Non-pigmented ciliary epithelial cell (primary cell): ENCODE measurements at regions not wholly inside any gene's neighbourhood (a gene's known extent, or its start where the extent isn't known, plus 50 kb on each side); places are given as distances from the start of the nearest gene placed in this dataset.
"Not testable (repeated sequence)": the region's sequence is repeated elsewhere in the genome, so short reads cannot be mapped to it uniquely, and the experiment has no call there.

ENCODE experiments used
- DNase-seq: peaks from one replicate; pipeline ENCODE4 v3.0.0-alpha.2; 2010; ENCODE audit warnings: low read depth

- no peak for DNase-seq
Observed at GRCh38 chr1:190835658-190836057, 358.0 kb upstream of the BRINP3 start.

- not testable (repeated sequence) for DNase-seq
Observed at GRCh38 chr1:190837200-190837599, 359.5 kb upstream of the BRINP3 start.

GRCh38 chr1:190837888-190838287 lies 360.2 kb upstream of the BRINP3 start:
- no peak for DNase-seq

- no peak for DNase-seq
Observed at GRCh38 chr1:190847166-190847565, 369.5 kb upstream of the BRINP3 start.

GRCh38 chr1:190849346-190849745 lies 371.7 kb upstream of the BRINP3 start:
- no peak for DNase-seq

GRCh38 chr1:190852611-190853010 lies 374.9 kb upstream of the BRINP3 start:
- DNase-seq, result no peak

GRCh38 chr1:190858140-190858539 lies 380.5 kb upstream of the BRINP3 start:
- no peak for DNase-seq

GRCh38 chr1:190864013-190864641 lies 386.5 kb upstream of the BRINP3 start:
- DNase-seq, result no peak

GRCh38 chr1:190880352-190880751 lies 402.7 kb upstream of the BRINP3 start:
- DNase-seq, result no peak

- DNase-seq, result no peak
Observed at GRCh38 chr1:190881064-190881463, 403.4 kb upstream of the BRINP3 start.

- DNase-seq, result no peak
Observed at GRCh38 chr1:190897233-190897632, 419.6 kb upstream of the BRINP3 start.

- DNase-seq, result peak; percentile 41
Observed at GRCh38 chr1:190904091-190904695, 426.5 kb upstream of the BRINP3 start.

GRCh38 chr1:190906206-190906725 lies 428.6 kb upstream of the BRINP3 start:
- DNase-seq, result no peak

GRCh38 chr1:190908246-190908645 lies 430.6 kb upstream of the BRINP3 start:
- DNase-seq, result no peak

- DNase-seq, result no peak
Observed at GRCh38 chr1:190908691-190909090, 431.0 kb upstream of the BRINP3 start.

GRCh38 chr1:190935925-190936324 lies 458.3 kb upstream of the BRINP3 start:
- no peak for DNase-seq

GRCh38 chr1:190936337-190936736 lies 458.7 kb upstream of the BRINP3 start:
- no peak for DNase-seq

- no peak for DNase-seq
Observed at GRCh38 chr1:190940951-190941350, 463.3 kb upstream of the BRINP3 start.

- no peak for DNase-seq
Observed at GRCh38 chr1:190942475-190942874, 464.8 kb upstream of the BRINP3 start.

- DNase-seq, result not testable (repeated sequence)
Observed at GRCh38 chr1:190943722-190944121, 466.1 kb upstream of the BRINP3 start.

GRCh38 chr1:190949939-190950338 lies 472.3 kb upstream of the BRINP3 start:
- DNase-seq, result no peak

GRCh38 chr1:190957565-190957964 lies 479.9 kb upstream of the BRINP3 start:
- DNase-seq, result no peak

- DNase-seq, result no peak
Observed at GRCh38 chr1:190963321-190963720, 485.7 kb upstream of the BRINP3 start.

GRCh38 chr1:190975827-190976226 lies 498.2 kb upstream of the BRINP3 start:
- no peak for DNase-seq
